Lower leg skin (tissue), 3 donors: ENCODE measurements at regions not wholly inside any gene's neighbourhood (a gene's known extent, or its start where the extent isn't known, plus 50 kb on each side); places are given as distances from the start of the nearest gene placed in this dataset.

Experiments used
- POLR2A ChIP-seq, 2 donors: fragments of 450-650 bp; IDR thresholded peaks; one replicate each; pipeline ENCODE4 v1.6.1; 2016 to 2017; ENCODE audit warnings: antibody characterized with exemption in 2 of 2, mild to moderate bottlenecking in 1 of 2, moderate library complexity in 1 of 2
- TF ChIP-seq, protein P1 (sequence below), 3 donors: fragments of 450-650 bp; IDR thresholded peaks; one replicate each; pipeline ENCODE4 v1.5.1; 2016; ENCODE audit warnings: antibody characterized with exemption in 3 of 3, mild to moderate bottlenecking in 3 of 3, moderate library complexity in 2 of 3

DNA sequence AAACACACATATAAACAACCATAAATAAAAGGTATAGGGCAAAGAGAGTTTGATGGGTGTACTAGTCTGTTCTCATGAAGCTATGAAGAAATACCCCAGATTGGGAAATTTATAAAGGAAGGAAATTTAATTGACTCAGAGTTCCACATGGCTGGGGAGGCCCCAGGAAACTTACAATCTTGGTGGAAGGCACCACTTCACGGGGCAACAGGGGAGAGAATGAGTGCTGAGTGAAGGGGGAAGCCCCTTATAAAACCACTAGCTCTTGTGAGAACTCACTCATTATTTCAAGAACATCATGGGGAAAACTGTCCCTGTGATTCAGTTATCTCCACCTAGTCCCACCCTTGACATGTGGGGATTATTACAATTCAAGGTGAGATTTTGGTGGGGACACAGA lies 385.9 kb upstream of the ANO5 start:
- TF ChIP-seq, protein P1, sequence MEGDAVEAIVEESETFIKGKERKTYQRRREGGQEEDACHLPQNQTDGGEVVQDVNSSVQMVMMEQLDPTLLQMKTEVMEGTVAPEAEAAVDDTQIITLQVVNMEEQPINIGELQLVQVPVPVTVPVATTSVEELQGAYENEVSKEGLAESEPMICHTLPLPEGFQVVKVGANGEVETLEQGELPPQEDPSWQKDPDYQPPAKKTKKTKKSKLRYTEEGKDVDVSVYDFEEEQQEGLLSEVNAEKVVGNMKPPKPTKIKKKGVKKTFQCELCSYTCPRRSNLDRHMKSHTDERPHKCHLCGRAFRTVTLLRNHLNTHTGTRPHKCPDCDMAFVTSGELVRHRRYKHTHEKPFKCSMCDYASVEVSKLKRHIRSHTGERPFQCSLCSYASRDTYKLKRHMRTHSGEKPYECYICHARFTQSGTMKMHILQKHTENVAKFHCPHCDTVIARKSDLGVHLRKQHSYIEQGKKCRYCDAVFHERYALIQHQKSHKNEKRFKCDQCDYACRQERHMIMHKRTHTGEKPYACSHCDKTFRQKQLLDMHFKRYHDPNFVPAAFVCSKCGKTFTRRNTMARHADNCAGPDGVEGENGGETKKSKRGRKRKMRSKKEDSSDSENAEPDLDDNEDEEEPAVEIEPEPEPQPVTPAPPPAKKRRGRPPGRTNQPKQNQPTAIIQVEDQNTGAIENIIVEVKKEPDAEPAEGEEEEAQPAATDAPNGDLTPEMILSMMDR (IDR thresholded peaks at IDR 0.05), result no peak
- TF ChIP-seq POLR2A (IDR thresholded peaks at IDR 0.05), result no peak
